ENCODE measurements at regions not wholly inside any gene's neighbourhood (a gene's known extent, or its start where the extent isn't known, plus 50 kb on each side); places are given as distances from the start of the nearest gene placed in this dataset.
A peak's percentile ranks its signal among the peaks of the same experiment; 100 is the strongest.

- Histone ChIP-seq H3K4me2 (ENCODE audit: low read depth, low read length) (no peak overlapping the region), H3K9me3 (ENCODE audit: low read length) (no peaks in the 10 kb centered on the region), H3K9ac (ENCODE audit: insufficient read depth, low read depth, low read length) (no peak overlapping the region), H3K79me2 (ENCODE audit: insufficient read depth, low read length) (no peaks in the 10 kb centered on the region), H3K4me3 (replicated peaks in 1 of 3; ENCODE audit: insufficient read depth in 1 of 3, low read depth in 2 of 3, low read length in 3 of 3) (no peak overlapping the region), H3K36me3 (replicated peaks in 1 of 2; ENCODE audit: control insufficient read depth in 1 of 2, insufficient read depth in 2 of 2, low read length in 2 of 2) (no peaks in the 10 kb centered on the region), H3K27ac (ENCODE audit: extremely low read length, insufficient read depth, low read length) (no peak overlapping the region), H2AFZ (ENCODE audit: low read length) (no peak overlapping the region), H3K27me3 (ENCODE audit: control insufficient read depth in 1 of 2, insufficient read depth in 2 of 2, low read length in 2 of 2) (peaks cover 8 to 75% of the 10 kb centered on the region in 2 experiments; a peak in 4 of 5 replicates), H3K4me1 (ENCODE audit: insufficient read depth, low read length) (no peaks in the 10 kb centered on the region), H4K20me1 (ENCODE audit: insufficient read depth, low read length) (no peaks in the 10 kb centered on the region)
- no TSS peak for BruUV-seq (replicated peaks)
- FAIRE-seq (no peak), ATAC-seq (no peak), DNase-seq (ENCODE audit: low spot score) (no peak)
- CTCF ChIA-PET (ENCODE audit: low intra/inter-chr PET ratio, low total read pairs) = no interaction called here
- intact Hi-C loops (cut with micrococcal nuclease; ENCODE audit: unreplicated experiment) (no loop called here), in situ Hi-C loops (cut with HindIII; ENCODE audit: extremely low pct_ligation_motif_present, low pct_unique_long_range_greater_than_20kb) (no loop called here)
- peak; percentile 35 for TF ChIP-seq ZFP36 (IDR thresholded peaks at IDR 0.05; ENCODE audit: borderline replicate concordance, low read depth, low read length, partially characterized antibody)
- no peak for TF ChIP-seq REL (CRISPR knock-in tag; conservative IDR thresholded peaks at IDR 0.05)
- no peak for TF ChIP-seq SP2 (CRISPR knock-in tag; IDR thresholded peaks at IDR 0.05)
- no peak for TF ChIP-seq PHB2 (IDR thresholded peaks at IDR 0.05; ENCODE audit: partially characterized antibody)
- WGBS (ENCODE audit: low lambda C conversion rate) = 0% methylated on average over 4 of the region's 4 CpGs
- POLR2A ChIA-PET = no interaction called here
Observed at GRCh38 chr16:5374184-5374583, 276.6 kb upstream of the EEF2KMT start.

- no peak for FAIRE-seq
- in situ Hi-C loops (cut with HindIII; ENCODE audit: extremely low pct_ligation_motif_present, low pct_unique_long_range_greater_than_20kb) (no loop called here), intact Hi-C loops (cut with micrococcal nuclease; ENCODE audit: unreplicated experiment) (no loop called here)
- Histone ChIP-seq H3K4me2 (ENCODE audit: low read depth, low read length) (no peak overlapping the region), H3K27me3 (ENCODE audit: control insufficient read depth in 1 of 2, insufficient read depth in 2 of 2, low read length in 2 of 2) (peaks cover under 1 to 48% of the 10 kb centered on the region in 2 experiments; a peak in 4 of 5 replicates), H3K9me3 (ENCODE audit: low read length) (no peaks in the 10 kb centered on the region), H3K9ac (ENCODE audit: insufficient read depth, low read depth, low read length) (no peak overlapping the region), H3K36me3 (replicated peaks in 1 of 2; ENCODE audit: control insufficient read depth in 1 of 2, insufficient read depth in 2 of 2, low read length in 2 of 2) (no peaks in the 10 kb centered on the region), H2AFZ (ENCODE audit: low read length) (no peak overlapping the region), H3K27ac (ENCODE audit: extremely low read length, insufficient read depth, low read length) (no peak overlapping the region), H3K4me3 (replicated peaks in 1 of 3; ENCODE audit: insufficient read depth in 1 of 3, low read depth in 2 of 3, low read length in 3 of 3) (no peak overlapping the region), H3K79me2 (ENCODE audit: insufficient read depth, low read length) (no peaks in the 10 kb centered on the region), H4K20me1 (ENCODE audit: insufficient read depth, low read length) (no peaks in the 10 kb centered on the region), H3K4me1 (ENCODE audit: insufficient read depth, low read length) (no peaks in the 10 kb centered on the region)
- BruUV-seq (replicated peaks) = no TSS peak
- CTCF ChIA-PET (ENCODE audit: low intra/inter-chr PET ratio, low total read pairs) = no interaction called here
- 32% methylated on average over 7 of the region's 7 CpGs for WGBS (ENCODE audit: low lambda C conversion rate)
- no peak for DNase-seq (ENCODE audit: low spot score)
- POLR2A ChIA-PET = no interaction called here
- no peak for ATAC-seq
- TF ChIP-seq ZNF878 (CRISPR knock-in tag; IDR thresholded peaks at IDR 0.05) (no peak), TCF12 (IDR thresholded peaks at IDR 0.05) (no peak), TCF12 (CRISPR knock-in tag; IDR thresholded peaks at IDR 0.05) (no peak), ZHX1 (CRISPR knock-in tag; IDR thresholded peaks at IDR 0.05; ENCODE audit: low read depth) (no peak), POLR2AphosphoS5 (IDR thresholded peaks at IDR 0.05; ENCODE audit: low read depth, low read length) (no peak), ZNF607 (CRISPR knock-in tag; IDR thresholded peaks at IDR 0.05; ENCODE audit: borderline replicate concordance) (no peak), XBP1 (CRISPR knock-in tag; IDR thresholded peaks at IDR 0.05) (no peak), CAMTA2 (CRISPR knock-in tag; IDR thresholded peaks at IDR 0.05; ENCODE audit: borderline replicate concordance) (no peak), ZFP82 (CRISPR knock-in tag; IDR thresholded peaks at IDR 0.05; ENCODE audit: borderline replicate concordance) (no peak), PHF21A (CRISPR knock-in tag; IDR thresholded peaks at IDR 0.05) (no peak), ZBTB3 (CRISPR knock-in tag; IDR thresholded peaks at IDR 0.05; ENCODE audit: borderline replicate concordance, low read depth) (no peak), ZMYM4 (CRISPR knock-in tag; IDR thresholded peaks at IDR 0.05) (no peak), FOXM1 (CRISPR knock-in tag; IDR thresholded peaks at IDR 0.05) (no peak), ZNF691 (CRISPR knock-in tag; IDR thresholded peaks at IDR 0.05; ENCODE audit: borderline replicate concordance, low read depth) (no peak), HNRNPH1 (optimal IDR thresholded peaks at IDR 0.05; ENCODE audit: low read depth, low read length) (no peak)
Observed at GRCh38 chr16:5367951-5368350, 270.4 kb upstream of the EEF2KMT start.

Data from HepG2 (cell line).